Tibial nerve (tissue), 4 donors: ENCODE measurements at regions not wholly inside any gene's neighbourhood (a gene's known extent, or its start where the extent isn't known, plus 50 kb on each side); places are given as distances from the start of the nearest gene placed in this dataset.

Source experiments
- EP300 ChIP-seq, 2 donors: sonication (generic); formaldehyde crosslinking; IDR thresholded peaks; one replicate each; pipeline ENCODE4 v1.6.1; 2017; ENCODE audit warnings: antibody characterized with exemption in 2 of 2, mild to moderate bottlenecking in 1 of 2
- POLR2A ChIP-seq, 2 donors: fragments of 450-650 bp; IDR thresholded peaks; one replicate each; pipeline ENCODE4 v1.6.1; 2017; ENCODE audit warnings: antibody characterized with exemption in 2 of 2, mild to moderate bottlenecking in 2 of 2, moderate library complexity in 2 of 2
- TF ChIP-seq, protein P1 (sequence below), 5 experiments: fragments of 200-600 bp in 3 of 5; fragments of 450-650 bp in 2 of 5; sonication (generic) in 3 of 5; IDR thresholded peaks; one replicate each; pipeline ENCODE4 v1.5.1; 2016 to 2019; ENCODE audit warnings: antibody characterized with exemption in 5 of 5, mild to moderate bottlenecking in 3 of 5, moderate library complexity in 2 of 5

DNA sequence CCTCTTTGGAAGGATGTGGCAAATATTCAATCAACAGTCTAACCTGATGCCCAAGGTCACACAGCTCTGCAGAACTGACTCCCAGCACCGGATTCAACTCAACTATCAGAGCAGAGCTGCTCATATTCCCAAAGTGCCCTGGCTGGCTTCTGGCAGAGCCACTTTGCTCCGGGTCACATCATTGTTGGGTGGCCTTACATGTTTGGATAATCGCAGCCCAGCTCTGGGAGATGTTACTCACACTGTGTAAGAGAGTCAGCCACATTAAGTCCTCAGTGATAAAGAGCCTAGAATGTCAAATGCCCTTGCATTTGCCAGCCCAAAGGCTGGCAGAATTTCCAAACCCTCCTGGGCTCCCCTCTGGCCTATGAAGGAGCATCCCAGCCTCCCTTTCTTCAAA, 79.8 kb upstream of the PDE1C start:
- TF ChIP-seq, protein P1, sequence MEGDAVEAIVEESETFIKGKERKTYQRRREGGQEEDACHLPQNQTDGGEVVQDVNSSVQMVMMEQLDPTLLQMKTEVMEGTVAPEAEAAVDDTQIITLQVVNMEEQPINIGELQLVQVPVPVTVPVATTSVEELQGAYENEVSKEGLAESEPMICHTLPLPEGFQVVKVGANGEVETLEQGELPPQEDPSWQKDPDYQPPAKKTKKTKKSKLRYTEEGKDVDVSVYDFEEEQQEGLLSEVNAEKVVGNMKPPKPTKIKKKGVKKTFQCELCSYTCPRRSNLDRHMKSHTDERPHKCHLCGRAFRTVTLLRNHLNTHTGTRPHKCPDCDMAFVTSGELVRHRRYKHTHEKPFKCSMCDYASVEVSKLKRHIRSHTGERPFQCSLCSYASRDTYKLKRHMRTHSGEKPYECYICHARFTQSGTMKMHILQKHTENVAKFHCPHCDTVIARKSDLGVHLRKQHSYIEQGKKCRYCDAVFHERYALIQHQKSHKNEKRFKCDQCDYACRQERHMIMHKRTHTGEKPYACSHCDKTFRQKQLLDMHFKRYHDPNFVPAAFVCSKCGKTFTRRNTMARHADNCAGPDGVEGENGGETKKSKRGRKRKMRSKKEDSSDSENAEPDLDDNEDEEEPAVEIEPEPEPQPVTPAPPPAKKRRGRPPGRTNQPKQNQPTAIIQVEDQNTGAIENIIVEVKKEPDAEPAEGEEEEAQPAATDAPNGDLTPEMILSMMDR (IDR thresholded peaks at IDR 0.05), result no peak
- TF ChIP-seq EP300 (IDR thresholded peaks at IDR 0.05) (no peak), POLR2A (IDR thresholded peaks at IDR 0.05) (no peak)
